Stimulated activated CD4-positive, alpha-beta T cell treated with anti-CD3 and anti-CD28 coated beads, Interleukin-12 subunit alpha, Interleukin-12 subunit beta, amount 100 ng/mL, for 4 hours (primary cell): ENCODE measurements at regions not wholly inside any gene's neighbourhood (a gene's known extent, or its start where the extent isn't known, plus 50 kb on each side); places are given as distances from the start of the nearest gene placed in this dataset.

Source experiments
- DNase-seq: peaks from one replicate; pipeline ENCODE4 v3.0.0-alpha.2; 2020

GRCh38 chr14:53793790-53794505, 162.7 kb downstream of the BMP4 start:
- DNase-seq: no peak

GRCh38 chr14:53792909-53793308, 163.7 kb downstream of the BMP4 start:
- no peak for DNase-seq

- DNase-seq: no peak
These were observed 165.7 kb downstream of the BMP4 start for GRCh38 chr14:53790731-53791500.

GRCh38 chr14:53788566-53788965, 168.1 kb downstream of the BMP4 start:
- no peak for DNase-seq

GRCh38 chr14:53786045-53786444, 170.6 kb downstream of the BMP4 start:
- DNase-seq: no peak

GRCh38 chr14:53784688-53785087, 171.9 kb downstream of the BMP4 start:
- no peak for DNase-seq

GRCh38 chr14:53783256-53783655, 173.4 kb downstream of the BMP4 start:
- no peak for DNase-seq

GRCh38 chr14:53780051-53780555, 176.5 kb downstream of the BMP4 start:
- DNase-seq: no peak

GRCh38 chr14:53779301-53779700, 177.3 kb downstream of the BMP4 start:
- DNase-seq: no peak

- DNase-seq: no peak
These were observed 178.4 kb downstream of the BMP4 start for GRCh38 chr14:53778263-53778662.

- DNase-seq: no peak
These were observed 183.7 kb downstream of the BMP4 start for GRCh38 chr14:53772936-53773335.

- no peak for DNase-seq
These were observed 189.1 kb downstream of the BMP4 start for GRCh38 chr14:53767566-53767965.

GRCh38 chr14:53766601-53767000, 190.0 kb downstream of the BMP4 start:
- DNase-seq: no peak

GRCh38 chr14:53766106-53766505, 190.5 kb downstream of the BMP4 start:
- DNase-seq: no peak

- DNase-seq: no peak
These were observed 191.8 kb downstream of the BMP4 start for GRCh38 chr14:53764846-53765245.

- no peak for DNase-seq
These were observed 198.5 kb downstream of the BMP4 start for GRCh38 chr14:53758141-53758540.

- DNase-seq: no peak
These were observed 198.9 kb downstream of the BMP4 start for GRCh38 chr14:53757732-53758131.

- no peak for DNase-seq
These were observed 205.0 kb downstream of the BMP4 start for GRCh38 chr14:53751650-53752049.

- no peak for DNase-seq
These were observed 207.9 kb downstream of the BMP4 start for GRCh38 chr14:53748691-53749090.

GRCh38 chr14:53744857-53745256, 211.8 kb downstream of the BMP4 start:
- DNase-seq: no peak

- DNase-seq: no peak
These were observed 213.3 kb downstream of the BMP4 start for GRCh38 chr14:53743371-53743770.

GRCh38 chr14:53742233-53742620, 214.4 kb downstream of the BMP4 start:
- DNase-seq: no peak

- no peak for DNase-seq
These were observed 215.0 kb downstream of the BMP4 start for GRCh38 chr14:53741479-53742232.

GRCh38 chr14:53740570-53740969, 216.1 kb downstream of the BMP4 start:
- DNase-seq: no peak
